SW 1271 (cell line): ENCODE measurements at regions not wholly inside any gene's neighbourhood (a gene's known extent, or its start where the extent isn't known, plus 50 kb on each side); places are given as distances from the start of the nearest gene placed in this dataset.

ENCODE experiments used
- DNase-seq, 2 experiments: peaks; one replicate each; lab custom pipeline; 2025; lab: John Stamatoyannopoulos, UW

DNA sequence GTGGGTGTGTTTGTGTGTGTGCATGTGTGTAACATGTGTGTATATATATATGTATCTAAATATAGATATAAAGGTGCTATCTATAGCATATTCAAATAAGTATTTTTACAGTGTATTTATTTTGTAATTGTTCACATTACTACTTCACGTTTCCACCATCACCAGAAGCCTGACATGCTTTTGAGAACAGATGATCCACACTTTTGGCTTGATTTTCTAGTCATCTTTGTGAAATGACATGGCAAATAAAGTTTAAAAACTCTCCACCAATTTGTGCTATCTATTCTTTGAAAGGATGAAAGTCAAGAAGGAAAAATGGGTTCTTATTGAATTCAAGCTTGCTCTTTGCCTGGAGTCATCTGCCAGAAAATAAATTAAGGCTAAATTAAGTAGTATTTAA lies 294.0 kb upstream of the AKR1E2 start:
- no peak for DNase-seq

DNA sequence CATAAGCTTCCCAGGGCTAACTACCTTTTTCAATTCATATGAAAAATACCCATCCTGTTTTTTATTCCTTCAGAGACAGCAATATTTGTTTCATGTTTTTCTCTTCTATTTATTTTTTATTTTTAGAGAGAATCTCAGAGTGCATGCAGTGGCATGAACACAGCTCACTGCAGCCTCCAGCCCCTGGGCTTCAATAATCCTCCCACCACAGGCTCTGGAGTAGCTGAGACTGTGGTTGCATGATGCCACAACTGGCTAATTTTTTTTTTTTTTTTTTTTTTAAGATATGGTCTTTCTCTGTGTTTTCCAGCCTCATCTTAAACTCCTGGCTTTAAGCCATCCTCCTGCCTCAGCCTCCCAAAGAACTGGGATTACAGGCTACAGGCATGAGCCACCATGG lies 296.7 kb upstream of the AKR1E2 start:
- DNase-seq, result no peak

DNA sequence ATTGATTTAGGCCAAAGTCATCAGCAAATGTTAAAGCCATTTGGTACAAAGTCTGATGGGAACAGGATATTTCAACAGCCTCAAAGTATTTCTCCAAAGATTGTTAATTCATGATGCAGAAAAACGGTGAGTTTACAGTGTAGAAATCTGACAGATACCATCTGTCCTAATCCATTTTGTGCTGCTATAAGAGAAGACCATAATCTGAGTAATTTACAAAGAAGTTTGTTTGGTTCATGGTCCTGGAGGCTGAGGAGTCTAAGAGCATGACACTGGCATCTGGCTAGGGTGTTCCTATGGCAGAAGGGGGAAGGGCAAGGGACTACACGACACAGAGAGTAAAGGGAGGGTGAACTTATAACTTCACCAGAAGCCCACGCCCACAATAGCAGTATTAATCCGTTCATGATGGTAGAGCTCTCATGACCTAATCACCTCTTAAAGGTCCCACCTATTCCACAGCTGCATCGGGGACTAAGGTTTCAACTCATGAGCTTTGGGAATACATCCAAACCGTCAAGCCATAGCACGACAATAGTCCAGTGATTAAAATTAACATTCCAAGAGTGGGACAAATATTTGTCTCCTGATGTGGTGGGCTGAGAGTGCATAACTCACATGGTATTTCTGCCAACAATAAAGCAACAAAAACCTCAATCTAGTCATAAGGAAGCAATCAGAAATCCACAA lies 298.6 kb upstream of the AKR1E2 start:
- no peak for DNase-seq

DNA sequence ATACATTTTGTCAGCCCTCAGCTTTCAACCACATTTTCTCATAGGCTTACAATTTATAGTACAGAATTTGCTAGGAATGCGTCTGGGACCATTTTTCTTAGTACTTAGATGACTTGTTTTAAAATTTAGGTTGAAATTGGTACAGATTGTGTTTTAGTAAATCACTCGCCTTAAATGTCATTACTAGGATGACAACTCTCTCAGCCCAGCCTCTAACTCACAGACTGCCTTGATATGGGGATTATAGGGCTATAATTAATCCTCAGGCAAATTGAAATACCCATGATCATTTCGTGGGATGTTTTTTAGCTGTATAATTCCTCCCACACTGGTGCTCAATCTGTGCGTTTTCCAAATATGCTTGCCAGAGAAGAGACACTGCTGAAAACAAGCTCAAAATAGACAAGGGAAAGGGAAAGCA lies 299.7 kb upstream of the AKR1E2 start:
- no peak for DNase-seq

DNA sequence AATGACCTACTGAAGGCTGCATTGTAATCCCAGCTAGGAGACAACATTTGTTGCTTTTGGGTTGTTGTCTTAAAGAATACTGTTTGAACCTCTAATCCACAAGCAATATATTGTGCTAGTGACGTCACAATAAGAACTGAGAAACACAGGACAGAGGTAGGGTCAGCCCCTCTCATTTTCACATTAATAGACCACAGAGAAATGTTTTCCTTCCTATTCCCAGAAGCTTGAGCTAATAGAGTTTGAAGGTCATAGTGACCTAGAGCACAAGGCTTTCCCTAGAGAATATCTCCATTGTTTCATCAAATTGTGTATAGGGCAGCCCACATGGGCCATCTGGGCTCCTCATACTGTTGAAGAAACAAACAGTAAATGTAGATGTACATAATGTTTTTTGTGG lies 300.9 kb upstream of the AKR1E2 start:
- no peak for DNase-seq

DNA sequence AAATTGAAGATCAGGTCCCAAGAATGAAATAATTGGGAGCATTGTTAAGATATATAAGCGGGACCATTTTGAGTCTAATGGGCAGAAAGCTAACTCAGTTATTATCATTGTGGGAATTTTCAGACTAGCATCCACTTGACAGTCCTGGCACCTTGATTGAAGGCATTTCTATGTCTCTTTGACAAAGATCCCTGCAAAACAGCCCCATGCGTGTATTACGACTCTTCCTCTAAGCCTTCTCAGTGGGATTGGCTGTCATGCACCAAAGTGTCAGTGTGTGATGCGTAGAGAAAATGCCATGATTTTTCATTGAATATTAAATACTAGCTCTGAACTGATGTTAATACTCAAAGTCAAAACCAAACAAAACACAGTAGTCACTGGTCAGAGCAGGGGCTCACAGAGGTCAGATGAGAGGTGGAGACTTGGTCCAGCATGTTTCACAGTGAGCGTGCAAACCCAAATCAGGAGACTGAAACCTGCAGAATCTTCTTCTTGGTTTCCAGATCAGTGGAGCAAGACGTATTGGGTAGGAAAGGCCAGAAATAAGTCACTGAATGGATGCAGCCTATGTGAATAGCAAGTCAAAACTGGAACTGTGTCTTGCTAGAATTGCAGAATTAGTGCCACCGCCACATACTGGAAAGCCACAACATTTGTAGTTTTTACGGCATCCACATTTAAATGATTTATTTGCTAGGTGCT lies 303.6 kb upstream of the AKR1E2 start:
- DNase-seq, result no peak

DNA sequence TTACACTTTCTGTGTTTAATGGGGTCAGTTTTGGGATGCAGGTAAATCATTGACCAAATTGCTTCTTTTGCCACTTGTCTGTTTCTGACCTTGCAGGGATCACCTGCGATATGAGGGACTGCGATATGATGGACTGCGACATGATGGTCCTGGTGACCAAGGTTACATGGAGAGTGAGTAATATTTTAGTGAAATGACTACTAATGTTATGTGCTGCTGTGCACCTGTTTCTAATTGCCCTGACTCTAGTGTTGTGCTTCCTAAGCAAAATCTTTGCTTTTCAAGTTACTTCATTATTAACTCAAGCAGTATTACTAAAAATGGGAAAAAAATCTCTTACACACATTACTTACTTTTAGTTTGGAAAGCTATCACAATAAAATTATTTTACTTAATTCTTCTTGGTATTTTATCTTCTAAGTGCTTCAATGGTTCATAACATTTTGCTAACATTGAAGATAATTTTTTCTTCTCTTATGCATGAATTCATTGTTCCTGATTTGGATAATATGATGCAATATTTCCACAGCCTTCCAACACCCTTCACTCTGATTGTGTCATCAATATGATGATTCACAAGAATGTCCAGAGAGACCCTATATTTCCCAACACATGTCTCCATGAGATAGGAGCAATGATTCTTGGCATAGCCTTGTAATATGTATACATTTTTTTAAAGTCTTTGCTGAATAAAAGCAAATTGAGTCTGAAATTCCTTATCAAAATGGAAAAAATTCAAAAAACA lies 306.2 kb upstream of the AKR1E2 start:
- DNase-seq, result no peak

DNA sequence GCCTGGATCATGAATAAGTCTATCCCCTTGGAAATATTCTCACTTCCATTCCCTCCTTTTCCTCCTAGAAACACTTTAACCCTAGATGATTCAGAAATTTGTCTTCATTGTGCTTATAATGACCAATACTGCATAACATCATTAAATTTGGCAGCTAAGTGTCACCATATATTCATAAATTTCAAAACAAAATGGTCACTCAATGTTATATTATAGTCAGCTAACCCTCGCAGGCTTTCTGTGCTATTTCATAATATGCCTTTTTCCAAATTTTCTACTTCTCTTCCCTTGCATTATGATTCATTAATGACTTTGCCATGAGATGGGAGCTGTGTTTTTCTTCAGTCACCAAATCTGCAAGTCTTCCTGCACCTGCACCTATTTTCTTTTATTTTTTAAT lies 308.3 kb upstream of the AKR1E2 start:
- DNase-seq, result no peak

DNA sequence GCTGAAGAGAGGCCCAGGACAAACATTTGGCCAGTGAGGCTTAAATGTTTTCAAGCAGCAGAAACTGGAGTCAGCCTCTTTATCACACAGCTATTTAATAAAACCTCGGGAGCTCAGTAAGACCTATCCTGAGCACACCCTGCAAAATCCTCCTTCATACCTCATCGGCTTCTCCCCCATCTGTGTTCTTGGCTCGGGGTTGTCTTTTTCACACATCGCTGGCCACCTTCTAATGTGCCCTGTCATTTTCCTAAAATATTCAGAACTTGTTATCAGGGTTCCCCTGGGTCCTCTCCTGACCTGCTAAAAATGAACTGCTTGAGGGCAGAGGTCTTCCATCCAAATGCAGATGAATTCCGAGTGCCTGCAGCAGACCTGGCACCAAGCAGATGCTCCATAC lies 310.3 kb upstream of the AKR1E2 start:
- DNase-seq, result no peak

DNA sequence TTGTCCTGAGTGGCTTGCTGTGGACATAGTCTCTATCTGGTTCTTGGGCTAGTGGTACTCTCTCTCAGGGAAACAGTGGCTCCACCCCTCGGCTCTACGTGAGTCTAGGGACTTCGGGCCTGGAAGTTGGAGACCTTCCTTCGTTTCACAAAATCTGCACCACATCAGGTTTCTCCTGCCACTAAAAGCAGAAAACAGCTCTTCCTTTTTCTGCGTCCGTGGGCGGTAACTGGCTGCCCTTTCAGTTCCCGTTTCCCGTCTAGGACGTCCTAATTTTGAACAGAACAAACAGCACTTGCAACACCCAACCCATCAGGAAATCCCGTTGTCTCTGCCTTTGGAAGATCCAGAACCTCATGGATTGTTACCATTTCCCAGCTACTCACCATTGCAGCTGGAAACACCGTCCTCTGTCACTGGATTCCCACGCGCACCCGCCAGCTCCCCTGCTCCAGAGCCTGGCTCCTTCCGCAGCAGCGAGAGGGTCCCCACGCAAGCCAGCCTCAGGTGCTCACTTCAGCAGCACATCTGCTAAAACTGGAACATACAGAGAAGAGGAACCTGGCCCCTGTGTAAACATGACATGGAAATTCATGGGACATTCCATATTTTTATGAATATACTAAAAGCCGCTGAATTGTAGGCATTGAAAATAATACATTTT lies 311.4 kb upstream of the AKR1E2 start:
- no peak for DNase-seq

DNA sequence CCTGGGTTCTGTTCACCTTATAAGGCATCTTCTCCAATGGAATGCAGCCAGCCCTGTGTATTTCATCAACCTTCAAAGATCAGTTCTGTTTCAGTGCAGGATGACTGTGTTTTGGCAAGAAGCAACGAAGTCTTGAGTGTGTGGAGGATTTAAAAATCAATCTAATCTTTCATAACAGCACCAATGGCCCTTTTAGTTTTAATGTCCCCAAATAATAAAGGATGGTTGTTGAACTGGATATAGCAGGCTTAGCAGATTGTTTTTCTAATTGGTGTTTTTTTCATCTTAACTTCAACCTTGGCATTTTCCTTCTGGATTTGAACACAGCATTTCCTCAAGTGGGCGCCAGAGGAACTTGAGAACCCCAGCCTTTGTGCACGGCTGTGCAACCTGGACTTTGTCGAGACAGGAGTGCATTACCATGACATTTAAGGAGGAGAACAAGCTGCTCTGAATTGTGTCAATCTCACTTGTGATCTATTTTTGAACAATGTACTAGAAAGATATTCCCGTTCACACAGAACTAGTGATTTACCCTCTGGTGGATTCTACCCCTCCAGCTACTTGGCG lies 313.3 kb upstream of the AKR1E2 start:
- DNase-seq, result peak in 1 of 2 experiments; percentile 35

DNA sequence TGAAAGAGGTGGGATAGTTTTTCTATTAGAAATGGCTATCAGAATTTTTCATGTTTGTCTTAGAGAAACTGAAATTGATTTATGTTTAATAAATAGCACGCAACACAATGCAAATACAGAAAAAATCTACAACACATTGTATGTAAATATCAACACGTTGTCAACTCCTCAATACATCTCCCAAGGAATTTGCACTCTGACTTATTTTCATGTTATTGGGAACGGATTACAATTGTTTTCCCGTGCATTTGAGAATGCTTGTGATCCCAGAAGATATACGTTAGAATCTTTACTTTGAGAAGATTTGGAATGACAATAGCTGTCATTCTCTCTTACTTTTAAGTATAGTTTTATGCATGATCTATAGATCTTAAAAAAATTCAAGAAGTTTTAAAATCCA lies 313.8 kb upstream of the AKR1E2 start:
- no peak for DNase-seq

DNA sequence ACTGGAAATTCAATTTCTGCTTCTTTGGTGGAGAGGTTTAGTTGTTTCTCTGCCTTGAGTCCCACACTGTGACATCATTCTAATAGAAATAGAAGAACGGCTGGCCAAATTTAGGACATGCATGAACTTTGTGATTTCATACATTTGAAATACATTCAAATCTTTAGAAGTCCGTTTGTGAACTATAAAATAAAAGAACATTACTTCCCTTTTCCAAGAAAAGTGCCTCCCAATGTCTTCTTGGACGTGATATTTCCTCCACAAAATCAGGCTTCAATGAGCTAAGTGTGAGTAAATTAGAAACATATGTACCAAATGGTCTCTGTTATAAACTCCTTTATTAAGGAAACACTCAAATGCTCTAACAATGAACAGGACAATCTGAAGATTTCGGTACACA lies 314.5 kb upstream of the AKR1E2 start:
- no peak for DNase-seq

DNA sequence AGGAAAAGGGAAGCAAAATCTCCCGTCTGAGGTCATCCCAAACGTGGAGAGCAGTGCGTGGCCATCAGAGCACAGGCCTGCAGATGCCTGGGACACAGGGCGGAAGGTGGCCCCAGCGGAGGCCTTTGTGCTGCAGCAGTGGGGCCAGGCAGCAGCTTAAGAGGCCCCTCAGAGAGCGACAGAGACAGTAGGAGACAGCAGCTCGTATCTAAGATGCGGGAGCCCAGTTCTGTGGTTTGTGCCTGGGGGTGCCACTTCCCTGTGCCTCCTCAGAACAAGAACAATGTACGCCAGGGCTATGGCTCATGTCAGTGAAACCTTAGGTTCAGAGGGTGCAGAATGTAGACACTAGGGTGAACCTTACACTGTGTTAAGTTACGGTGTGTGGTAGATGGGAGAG lies 316.6 kb upstream of the AKR1E2 start:
- DNase-seq, result no peak

DNA sequence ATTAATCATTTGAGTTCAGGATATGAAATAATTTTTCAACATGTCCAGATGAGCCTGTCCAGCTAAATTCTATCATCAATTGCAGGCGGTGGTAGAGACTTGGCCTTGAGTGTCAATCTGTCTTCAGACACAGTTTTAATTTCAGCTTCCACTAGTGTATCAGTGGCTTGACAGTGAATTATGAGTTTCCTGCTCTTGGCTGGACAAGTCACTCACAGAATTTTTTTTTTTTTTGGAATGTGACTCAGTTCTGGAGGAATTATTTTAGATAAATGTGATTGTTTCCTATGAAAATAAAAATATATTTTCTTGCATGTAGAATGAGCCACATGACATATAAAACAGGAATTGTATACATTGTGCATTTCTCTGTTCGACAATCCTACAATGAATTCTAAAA lies 319.9 kb upstream of the AKR1E2 start:
- DNase-seq, result no peak

DNA sequence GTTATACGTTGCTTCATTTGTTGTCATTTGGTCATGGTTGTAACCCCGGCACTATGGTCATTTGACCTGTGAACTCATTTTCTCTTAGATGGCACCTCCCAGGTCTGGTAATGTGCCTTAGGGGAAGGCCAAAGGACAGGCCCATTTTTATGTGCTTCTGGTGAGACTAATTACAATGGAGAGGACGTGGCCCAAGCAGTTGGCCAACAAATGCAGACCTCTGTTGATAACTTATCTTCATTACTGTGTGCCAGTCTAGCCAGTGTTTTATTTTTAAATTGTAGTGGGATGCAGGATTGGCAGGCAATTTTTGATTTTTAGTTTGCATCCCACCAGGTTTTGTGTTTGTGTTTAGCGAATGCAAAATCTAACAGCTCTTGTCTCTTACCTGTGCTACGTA lies 321.5 kb upstream of the AKR1E2 start:
- DNase-seq, result no peak

DNA sequence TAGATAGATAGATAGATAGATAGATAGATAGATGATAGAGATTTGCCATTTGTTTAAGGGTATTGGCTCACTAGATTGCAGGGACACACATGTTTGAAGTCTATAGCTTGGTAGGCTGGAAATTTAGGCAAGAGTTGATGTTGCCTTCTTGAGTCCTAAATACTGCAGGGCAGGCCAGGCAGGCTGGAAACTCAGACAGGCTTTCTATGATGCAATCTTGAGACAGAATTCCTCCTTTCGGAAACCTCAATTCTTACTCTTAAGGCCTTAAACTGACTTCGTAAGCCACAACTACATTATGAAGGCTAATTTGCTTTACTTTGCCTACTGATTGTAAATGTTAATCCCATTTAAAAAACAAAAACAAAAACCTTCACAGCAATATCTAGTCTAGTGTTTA lies 322.9 kb upstream of the AKR1E2 start:
- no peak for DNase-seq

DNA sequence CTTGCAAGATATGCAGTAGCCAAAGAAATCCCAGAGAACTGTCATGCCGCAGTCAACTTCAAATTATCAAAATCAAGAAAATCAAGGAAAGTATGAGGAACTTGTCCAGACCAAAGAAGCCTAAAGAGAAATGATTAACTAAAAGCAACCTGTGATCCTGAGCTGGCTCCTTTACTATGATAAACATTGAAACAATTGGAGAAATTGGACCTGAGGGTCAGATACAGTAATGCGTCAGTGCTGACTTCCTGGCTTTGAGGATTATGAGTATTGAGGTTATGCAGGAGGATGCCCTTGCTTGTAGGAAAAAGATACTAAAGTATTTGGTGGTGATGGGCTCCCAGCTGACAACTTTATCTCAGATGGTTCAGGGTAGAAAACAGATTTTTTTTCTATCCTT lies 324.7 kb upstream of the AKR1E2 start:
- no peak for DNase-seq

DNA sequence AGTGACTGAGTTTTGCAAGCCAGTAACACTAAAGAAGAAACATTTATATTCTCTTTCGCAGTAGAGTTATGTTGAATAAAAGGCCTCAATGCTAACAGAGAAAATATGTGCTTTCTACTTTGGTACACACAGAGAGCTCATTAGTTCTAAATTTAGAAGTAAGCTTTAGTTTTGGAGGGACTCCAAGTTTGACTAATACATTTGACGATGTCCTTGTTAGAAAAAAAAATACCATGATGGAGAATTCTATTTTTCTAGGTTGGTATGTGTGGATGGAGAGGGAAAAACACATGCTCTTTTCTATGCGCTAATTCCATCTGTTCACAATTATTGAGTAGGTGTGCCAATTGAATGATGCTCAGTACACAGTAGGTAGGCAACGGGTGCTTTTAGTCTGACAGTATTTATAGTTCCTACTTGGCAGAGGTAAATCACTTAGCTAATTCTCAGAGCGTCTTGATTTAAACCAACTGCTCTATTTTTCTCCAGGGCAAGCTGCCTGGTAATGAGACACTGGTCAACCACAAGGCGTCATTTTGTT lies 327.2 kb upstream of the AKR1E2 start:
- DNase-seq, result no peak

DNA sequence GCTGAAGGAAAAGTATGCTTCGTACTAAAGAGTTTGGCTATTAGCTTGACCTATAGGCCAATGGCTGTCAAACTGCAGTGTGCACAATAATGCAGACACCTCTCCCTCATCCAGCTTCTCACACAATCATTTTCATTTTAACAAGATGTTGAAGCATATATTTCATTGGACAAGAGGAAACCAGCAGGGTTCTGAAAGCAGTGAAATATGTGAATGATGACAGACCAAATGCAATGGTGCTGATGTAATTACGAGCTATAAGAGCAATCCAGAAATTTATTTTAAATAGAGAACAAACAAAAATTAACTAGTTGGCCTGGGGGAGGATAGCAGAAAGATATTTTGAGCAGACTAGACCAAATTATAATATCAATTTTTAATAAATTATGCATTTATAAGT lies 331.5 kb upstream of the AKR1E2 start:
- no peak for DNase-seq

DNA sequence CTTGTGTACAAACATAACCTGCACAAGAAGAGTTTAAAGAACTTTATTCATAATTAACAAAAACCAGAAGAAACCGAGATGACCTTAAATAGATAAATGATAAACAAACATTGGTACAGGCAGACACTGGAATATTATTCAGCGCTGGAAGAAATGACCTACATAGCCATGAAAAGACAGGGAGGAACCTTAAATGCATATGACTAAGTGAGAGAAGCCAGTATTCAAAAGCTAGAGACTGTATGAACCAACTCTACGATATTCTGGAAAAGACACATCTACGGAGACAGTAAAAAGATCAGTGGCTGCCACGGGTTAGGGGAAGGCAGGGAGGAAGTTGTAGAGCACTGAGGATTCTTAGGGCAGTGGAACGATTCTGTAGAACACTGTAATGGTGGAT lies 333.8 kb upstream of the AKR1E2 start:
- DNase-seq, result no peak

DNA sequence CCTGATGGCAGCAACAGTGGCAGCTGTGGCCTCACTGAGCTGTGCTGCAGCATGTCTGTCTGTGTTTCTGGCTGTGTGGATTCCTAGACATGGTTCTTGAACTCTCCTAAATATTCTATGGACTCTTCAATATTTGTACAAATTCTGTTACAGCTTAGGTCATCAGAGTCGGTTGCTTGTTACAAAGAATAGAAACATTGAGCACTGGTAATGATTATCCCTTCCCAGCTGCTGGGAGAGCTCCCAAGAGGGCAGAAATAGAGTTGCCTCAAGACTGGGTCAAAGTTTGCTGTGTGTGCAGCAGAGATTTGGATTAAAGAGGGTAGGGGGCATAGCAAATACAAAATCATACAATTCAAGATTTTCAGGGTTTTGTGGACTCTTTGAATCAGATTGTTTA lies 337.1 kb upstream of the AKR1E2 start:
- DNase-seq, result no peak
